Right lobe of liver (tissue), 6 donors: ENCODE measurements at regions not wholly inside any gene's neighbourhood (a gene's known extent, or its start where the extent isn't known, plus 50 kb on each side); places are given as distances from the start of the nearest gene placed in this dataset.

Source experiments
- ATAC-seq, 4 donors: fragments of 200-7000 bp; cut with Tn5 transposase; one replicate each; pipeline ENCODE4 v1.9.1; 2020; ENCODE audit warnings: mild to moderate bottlenecking in 4 of 4, moderate library complexity in 4 of 4
- DNase-seq, 3 donors: peaks; one replicate each; pipeline ENCODE4 v3.0.0-alpha.2; 2020
- H3K27ac ChIP-seq, 3 donors: fragments of 200-600 bp; one replicate each; pipeline ENCODE4 v1.8.0; 2022
- H3K27me3 ChIP-seq, 2 donors: fragments of 200-600 bp; one replicate each; pipeline ENCODE4 v1.8.0; 2022
- H3K36me3 ChIP-seq, 4 donors: fragments of 200-600 bp; sonication (generic) in 1 of 4; one replicate each; pipeline versions ENCODE4 v1.5.1 to v1.8.0; 2017 to 2022; ENCODE audit warnings: control low read depth in 1 of 4
- H3K4me1 ChIP-seq, 4 donors: fragments of 200-600 bp; sonication (generic) in 1 of 4; one replicate each; pipeline versions ENCODE4 v1.5.1 to v1.8.0; 2017 to 2022; ENCODE audit warnings: control low read depth in 1 of 4
- H3K4me3 ChIP-seq, 3 donors: fragments of 200-600 bp; one replicate each; pipeline ENCODE4 v1.8.0; 2022
- H3K9me3 ChIP-seq, 4 donors: fragments of 200-600 bp; sonication (generic) in 1 of 4; one replicate each; pipeline versions ENCODE4 v1.5.1 to v1.8.0; 2017 to 2022; ENCODE audit warnings: control low read depth in 1 of 4
- CTCF ChIP-seq, 4 donors: fragments of 200-600 bp in 3 of 4; fragments of 450-650 bp in 1 of 4; IDR thresholded peaks; one replicate each; pipeline versions ENCODE4 v1.5.1 to v1.8.0; 2016 to 2022; ENCODE audit warnings: antibody characterized with exemption in 4 of 4, mild to moderate bottlenecking in 2 of 4
- POLR2A ChIP-seq: fragments of 450-650 bp; IDR thresholded peaks from one replicate; pipeline ENCODE4 v1.6.1; 2017; ENCODE audit warnings: antibody characterized with exemption, mild to moderate bottlenecking
- WGBS: methylation state at CpG from one replicate; pipeline ENCODE4 v1.1.6; 2018; ENCODE audit warnings: low coverage, low lambda C conversion rate; ENCODE audit not compliant: insufficient coverage; ENCODE audit errors: missing lambda C conversion rate; 5-methylcytosine and 5-hydroxymethylcytosine counted together
- intact Hi-C, 2 donors: fragments of 100-400 bp; cut with DNase I; formaldehyde crosslinking; loops; one replicate each; pipeline versions ENCODE4 v1.11.2 to v1.14.1; 2022
- donor health status: DM: no; HTN: yes; CAD: no.
- donor health status: DM: no; HTN: no; CAD: no.
- donor health status: DM: no; HTN: no; CAD: no.
- donor health status: DM: no; HTN: yes; CAD: no.
- donor health status: DM: no; HTN: yes; CAD: no.

GRCh38 chr18:68152770-68153169, 562.1 kb downstream of the TMX3 start:
- ATAC-seq (peak in 3 of 4 donors; percentile 28 to 43 (median 36)), DNase-seq (no peak)
- Histone ChIP-seq H3K36me3 (no peaks in the 10 kb centered on the region), H3K4me1 (no peaks in the 10 kb centered on the region), H3K9me3 (no peaks in the 10 kb centered on the region), H3K4me3 (no peak overlapping the region), H3K27ac (no peak overlapping the region), H3K27me3 (no peaks in the 10 kb centered on the region)
- TF ChIP-seq CTCF (IDR thresholded peaks at IDR 0.05) (peak in 1 of 4 donors; percentile 16), POLR2A (no peak)
- 65% methylated on average over 5 of the region's 7 CpGs for WGBS
- intact Hi-C loops, result no loop called here

GRCh38 chr18:68150961-68151360, 563.9 kb downstream of the TMX3 start:
- DNase-seq (no peak), ATAC-seq (no peak)
- H3K27ac ChIP-seq, result no peak overlapping the region
- 51% methylated on average over 2 of the region's 2 CpGs for WGBS
- no peaks in the 10 kb centered on the region for H3K36me3 ChIP-seq
- H3K9me3 ChIP-seq, result no peaks in the 10 kb centered on the region
- intact Hi-C loops, result no loop called here
- H3K4me1 ChIP-seq, result no peaks in the 10 kb centered on the region
- H3K4me3 ChIP-seq, result no peak overlapping the region
- TF ChIP-seq CTCF (IDR thresholded peaks at IDR 0.05), result no peak
- TF ChIP-seq POLR2A, result no peak
- H3K27me3 ChIP-seq, result no peaks in the 10 kb centered on the region

GRCh38 chr18:68148863-68149262, 566.0 kb downstream of the TMX3 start:
- no peaks in the 10 kb centered on the region for H3K36me3 ChIP-seq
- TF ChIP-seq POLR2A, result no peak
- no peak for TF ChIP-seq CTCF (IDR thresholded peaks at IDR 0.05)
- H3K27me3 ChIP-seq, result no peaks in the 10 kb centered on the region
- DNase-seq, result no peak
- H3K9me3 ChIP-seq, result no peaks in the 10 kb centered on the region
- WGBS, result 29% methylated on average over 2 of the region's 3 CpGs
- H3K27ac ChIP-seq, result no peak overlapping the region
- intact Hi-C loops, result no loop called here
- no peaks in the 10 kb centered on the region for H3K4me1 ChIP-seq
- H3K4me3 ChIP-seq, result no peak overlapping the region
- ATAC-seq, result no peak

DNA sequence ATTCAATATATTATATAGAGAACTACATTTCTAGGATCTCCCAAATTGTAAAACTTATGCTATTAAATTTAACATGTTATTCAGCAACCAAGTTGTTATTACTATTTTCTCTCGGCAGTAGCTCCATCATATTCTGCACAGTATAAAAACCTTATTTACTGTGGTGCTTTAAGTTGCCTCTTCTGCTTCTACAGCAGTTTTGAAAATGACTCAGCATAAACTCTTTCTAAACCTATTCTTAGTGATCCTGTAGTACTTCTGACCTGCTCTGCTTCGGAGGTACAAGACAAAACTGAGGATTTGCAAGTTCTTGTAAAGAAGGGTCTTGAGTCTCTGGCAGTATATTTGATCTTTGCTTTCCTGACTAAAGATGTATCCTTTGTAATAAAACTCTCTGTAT, 567.2 kb downstream of the TMX3 start:
- no peak for DNase-seq
- 48% methylated on average over 2 of the region's 2 CpGs for WGBS
- peaks cover 0 to 4% (median 0%) of the 10 kb centered on the region in 4 donors for H3K9me3 ChIP-seq
- H3K27ac ChIP-seq, result no peak overlapping the region
- no peak overlapping the region for H3K4me3 ChIP-seq
- no peaks in the 10 kb centered on the region for H3K36me3 ChIP-seq
- no peaks in the 10 kb centered on the region for H3K27me3 ChIP-seq
- intact Hi-C loops, result no loop called here
- H3K4me1 ChIP-seq, result no peaks in the 10 kb centered on the region
- ATAC-seq, result no peak
- no peak for TF ChIP-seq CTCF (IDR thresholded peaks at IDR 0.05)
- TF ChIP-seq POLR2A, result no peak

DNA sequence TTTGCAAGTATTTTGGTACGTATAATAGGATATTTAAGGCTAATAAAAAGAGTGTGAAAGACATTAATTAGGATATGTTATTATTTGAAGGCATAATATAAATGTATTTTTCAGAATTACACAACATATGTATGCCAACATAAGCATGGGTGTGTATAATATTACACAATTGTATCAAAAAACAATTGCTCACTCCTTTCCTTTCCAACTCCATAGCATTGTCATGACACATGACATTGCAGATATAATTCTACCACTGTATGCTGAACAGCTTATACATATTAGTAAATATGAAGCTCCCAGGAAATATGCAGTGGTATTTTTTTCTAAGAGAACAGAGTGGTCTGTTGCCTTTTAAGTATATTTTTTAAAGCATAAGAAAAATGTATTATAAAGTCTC, 593.1 kb downstream of the TMX3 start:
- 50% methylated on average over 1 of the region's 1 CpG for WGBS
- Histone ChIP-seq H3K36me3 (no peaks in the 10 kb centered on the region), H3K4me3 (no peak overlapping the region), H3K27ac (no peak overlapping the region), H3K27me3 (no peaks in the 10 kb centered on the region), H3K4me1 (no peaks in the 10 kb centered on the region), H3K9me3 (no peaks in the 10 kb centered on the region)
- intact Hi-C loops, result no loop called here
- no peak for DNase-seq
- no peak for ATAC-seq
- TF ChIP-seq POLR2A, result no peak
